Adrenal gland (tissue), 5 donors: ENCODE measurements at regions not wholly inside any gene's neighbourhood (a gene's known extent, or its start where the extent isn't known, plus 50 kb on each side); places are given as distances from the start of the nearest gene placed in this dataset.

ENCODE experiments used
- POLR2A ChIP-seq, 2 donors: fragments of 450-650 bp; IDR thresholded peaks; one replicate each; pipeline ENCODE4 v1.6.1; 2017; ENCODE audit warnings: antibody characterized with exemption in 2 of 2, mild to moderate bottlenecking in 2 of 2, moderate library complexity in 1 of 2
- TF ChIP-seq, protein P1 (sequence below), 6 experiments: fragments of 450-650 bp in 4 of 6; fragments of 200-600 bp in 2 of 6; sonication (generic) in 1 of 6; IDR thresholded peaks; 1 replicate in 5 of 6; 2 replicates in 1 of 6; pipeline versions ENCODE4 v1.5.1 to v1.8.0; 2016 to 2021; ENCODE audit warnings: antibody characterized with exemption in 6 of 6, mild to moderate bottlenecking in 2 of 6, moderate library complexity in 1 of 6
- donor health status: DM: no; HTN: no; CAD: no.

GRCh38 chr3:23114432-23114831, 88.7 kb upstream of the UBE2E2 start:
- TF ChIP-seq, protein P1, sequence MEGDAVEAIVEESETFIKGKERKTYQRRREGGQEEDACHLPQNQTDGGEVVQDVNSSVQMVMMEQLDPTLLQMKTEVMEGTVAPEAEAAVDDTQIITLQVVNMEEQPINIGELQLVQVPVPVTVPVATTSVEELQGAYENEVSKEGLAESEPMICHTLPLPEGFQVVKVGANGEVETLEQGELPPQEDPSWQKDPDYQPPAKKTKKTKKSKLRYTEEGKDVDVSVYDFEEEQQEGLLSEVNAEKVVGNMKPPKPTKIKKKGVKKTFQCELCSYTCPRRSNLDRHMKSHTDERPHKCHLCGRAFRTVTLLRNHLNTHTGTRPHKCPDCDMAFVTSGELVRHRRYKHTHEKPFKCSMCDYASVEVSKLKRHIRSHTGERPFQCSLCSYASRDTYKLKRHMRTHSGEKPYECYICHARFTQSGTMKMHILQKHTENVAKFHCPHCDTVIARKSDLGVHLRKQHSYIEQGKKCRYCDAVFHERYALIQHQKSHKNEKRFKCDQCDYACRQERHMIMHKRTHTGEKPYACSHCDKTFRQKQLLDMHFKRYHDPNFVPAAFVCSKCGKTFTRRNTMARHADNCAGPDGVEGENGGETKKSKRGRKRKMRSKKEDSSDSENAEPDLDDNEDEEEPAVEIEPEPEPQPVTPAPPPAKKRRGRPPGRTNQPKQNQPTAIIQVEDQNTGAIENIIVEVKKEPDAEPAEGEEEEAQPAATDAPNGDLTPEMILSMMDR (IDR thresholded peaks at IDR 0.05), result no peak
- TF ChIP-seq POLR2A (IDR thresholded peaks at IDR 0.05), result no peak
